GM12878 (cell line): ENCODE measurements at regions not wholly inside any gene's neighbourhood (a gene's known extent, or its start where the extent isn't known, plus 50 kb on each side); places are given as distances from the start of the nearest gene placed in this dataset.

Experiments
- ATAC-seq: fragments of 200-7000 bp; cut with Tn5 transposase; 3 replicates; pipeline ENCODE4 v1.9.1; 2020; ENCODE audit warnings: mild to moderate bottlenecking, moderate library complexity
- BruUV-seq: library from RNA; stranded (reverse); fragments of 400-500 nt; replicated peaks from 2 replicates; lab custom pipeline; 2021; lab: Mats Ljungman, UMichigan
- CTCF ChIA-PET: fragments of 300-600 bp; sonication (Branson Sonifier 250); formaldehyde crosslinking; extraction: SDS; loops from one replicate; lab custom pipeline; 2021; ENCODE audit warnings: inconsistent platforms; lab: Yijun Ruan, JAX
- POLR2A ChIA-PET: fragments of 350-600 bp; formaldehyde crosslinking; extraction: SDS; loops from one replicate; lab custom pipeline; 2021; ENCODE audit warnings: inconsistent platforms; lab: Charles Lee
- RAD21 ChIA-PET: fragments of 300-600 bp; sonication (Branson Sonifier 250); formaldehyde crosslinking; loops from one replicate; lab custom pipeline; 2023; ENCODE audit warnings: antibody characterized with exemption; ENCODE audit not compliant: unreplicated experiment; lab: Charles Lee
- SMC1A ChIA-PET: fragments of 300-600 bp; sonication (Branson Sonifier 250); formaldehyde crosslinking; loops from one replicate; lab custom pipeline; 2023; ENCODE audit not compliant: unreplicated experiment, uncharacterized antibody; lab: Charles Lee
- DNase-seq: peaks from one replicate; pipeline ENCODE4 v3.0.0-alpha.2; 2011; ENCODE audit warnings: low read depth, low spot score
- FAIRE-seq: peaks from 3 replicates; lab custom pipeline; 2011; peaks lifted over from hg19 to GRCh38; lab: Jason Lieb, UNC
- H2AFZ ChIP-seq: 2 replicates; pipeline ENCODE4 v1.6.0; 2011; ENCODE audit warnings: low read depth, low read length, control low read depth; ENCODE audit not compliant: control insufficient read depth
- H3K27ac ChIP-seq: 2 replicates; pipeline ENCODE4 v1.5.1; 2011; ENCODE audit warnings: control low read depth; ENCODE audit not compliant: control insufficient read depth, insufficient read depth
- H3K27me3 ChIP-seq, 2 experiments: replicated peaks in 1 of 2; 2 replicates each; pipeline versions ENCODE4 v1.6.0 to v1.6.1; 2011; ENCODE audit warnings: low read length in 1 of 2; ENCODE audit not compliant: control insufficient read depth in 2 of 2, insufficient read depth in 2 of 2
- H3K36me3 ChIP-seq, 2 experiments: 2 replicates each; pipeline ENCODE4 v1.5.1; 2011; ENCODE audit warnings: low read length in 1 of 2; ENCODE audit not compliant: control insufficient read depth in 2 of 2, insufficient read depth in 2 of 2
- H3K4me1 ChIP-seq: 2 replicates; pipeline ENCODE4 v1.6.1; 2011; ENCODE audit warnings: mild to moderate bottlenecking, low read length, moderate library complexity, mixed read lengths; ENCODE audit not compliant: control insufficient read depth, insufficient read depth
- H3K4me2 ChIP-seq: 2 replicates; pipeline ENCODE4 v1.6.0; 2011; ENCODE audit warnings: control low read depth; ENCODE audit not compliant: control insufficient read depth, insufficient read depth
- H3K4me3 ChIP-seq: fragments of 200-600 bp; sonication (generic); 2 replicates; pipeline ENCODE4 v1.5.1; 2016
- H3K79me2 ChIP-seq: 2 replicates; pipeline ENCODE4 v1.6.0; 2011; ENCODE audit warnings: low read length; ENCODE audit not compliant: control insufficient read depth, insufficient read depth
- H3K9ac ChIP-seq: 2 replicates; pipeline ENCODE4 v1.8.0; 2011; ENCODE audit warnings: low read length, control low read depth, mixed read lengths; ENCODE audit not compliant: control insufficient read depth, insufficient read depth
- H3K9me3 ChIP-seq: replicated peaks from 3 replicates; pipeline ENCODE4 v1.5.1; 2011; ENCODE audit warnings: mild to moderate bottlenecking, low read length; ENCODE audit not compliant: control insufficient read depth, insufficient read depth
- H4K20me1 ChIP-seq: 2 replicates; pipeline ENCODE4 v1.6.0; 2011; ENCODE audit not compliant: control insufficient read depth, insufficient read depth
- ATF7 ChIP-seq: fragments of 450-650 bp; IDR thresholded peaks from 2 replicates; pipeline ENCODE4 v1.6.1; 2016; ENCODE audit warnings: low read depth, mild to moderate bottlenecking
- BCL3 ChIP-seq: IDR thresholded peaks from 2 replicates; pipeline ENCODE4 v1.6.1; 2011; ENCODE audit warnings: borderline replicate concordance, low read depth, mild to moderate bottlenecking, moderate library complexity, low read length; ENCODE audit not compliant: insufficient read depth, poor library complexity, severe bottlenecking
- BRCA1 ChIP-seq: IDR thresholded peaks from 2 replicates; pipeline ENCODE4 v1.6.1; 2011; ENCODE audit warnings: low read depth, low read length, improper control_type of control experiment
- DPF2 ChIP-seq: fragments of 450-650 bp; IDR thresholded peaks from 2 replicates; pipeline ENCODE4 v1.6.1; 2017; ENCODE audit warnings: mild to moderate bottlenecking
- HDAC2 ChIP-seq: fragments of 200-600 bp; sonication (generic); IDR thresholded peaks from 2 replicates; pipeline ENCODE4 v1.6.1; 2017
- HDGF ChIP-seq: fragments of 450-650 bp; IDR thresholded peaks from 2 replicates; pipeline ENCODE4 v1.6.1; 2016; ENCODE audit warnings: antibody characterized with exemption
- NBN ChIP-seq: fragments of 450-650 bp; IDR thresholded peaks from 2 replicates; pipeline ENCODE4 v1.6.1; 2016
- NFIC ChIP-seq: IDR thresholded peaks from 2 replicates; pipeline ENCODE4 v1.6.1; 2012; ENCODE audit warnings: low read depth, mild to moderate bottlenecking, inconsistent platforms, low read length, moderate library complexity
- NR2C2 ChIP-seq: IDR thresholded peaks from 2 replicates; pipeline ENCODE4 v1.6.1; 2011; ENCODE audit warnings: borderline replicate concordance, low read depth; ENCODE audit not compliant: control insufficient read depth, insufficient read length
- NR2F1 ChIP-seq: fragments of 450-650 bp; conservative IDR thresholded peaks from 2 replicates; pipeline ENCODE4 v1.6.1; 2017; ENCODE audit warnings: mild to moderate bottlenecking
- PML ChIP-seq: IDR thresholded peaks from 2 replicates; pipeline ENCODE4 v1.6.1; 2012; ENCODE audit warnings: low read length, inconsistent platforms
- POLR2AphosphoS5 ChIP-seq: IDR thresholded peaks from 2 replicates; pipeline ENCODE4 v1.6.1; 2011; ENCODE audit warnings: mild to moderate bottlenecking, low read length, inconsistent platforms
- TARDBP ChIP-seq: IDR thresholded peaks from 2 replicates; pipeline ENCODE4 v1.6.1; 2016; ENCODE audit warnings: borderline replicate concordance
- TCF12 ChIP-seq: IDR thresholded peaks from 2 replicates; pipeline ENCODE4 v1.6.1; 2011; ENCODE audit warnings: low read depth, mild to moderate bottlenecking, low read length
- YY1 ChIP-seq: IDR thresholded peaks from 2 replicates; pipeline ENCODE4 v1.6.1; 2011; ENCODE audit warnings: low read depth, mild to moderate bottlenecking, low read length
- ZNF217 ChIP-seq: fragments of 450-650 bp; IDR thresholded peaks from 2 replicates; pipeline ENCODE4 v1.6.1; 2017; ENCODE audit warnings: antibody characterized with exemption, mild to moderate bottlenecking
- ZNF24 ChIP-seq: fragments of 450-650 bp; IDR thresholded peaks from 2 replicates; pipeline ENCODE4 v1.6.1; 2017; ENCODE audit warnings: antibody characterized with exemption, mild to moderate bottlenecking
- WGBS: methylation state at CpG from one replicate; pipeline ENCODE4 v1.1.6; 2016; ENCODE audit warnings: low lambda C conversion rate; ENCODE audit not compliant: insufficient replicate concordance, insufficient coverage; ENCODE audit errors: missing lambda C conversion rate; 5-methylcytosine and 5-hydroxymethylcytosine counted together
- in situ Hi-C: fragments of 300-500 bp; cut with MboI; formaldehyde crosslinking; loops from 9 replicates; pipeline ENCODE4 v1.14.3; 2018; ENCODE audit warnings: mixed read lengths
- intact Hi-C: fragments of 100-400 bp; cut with micrococcal nuclease; formaldehyde crosslinking; loops from one replicate; pipeline ENCODE4 v1.14.2; 2022; ENCODE audit not compliant: unreplicated experiment
- TF ChIP-seq, protein P1 (sequence below), 3 experiments: IDR thresholded peaks in 2 of 3; conservative IDR thresholded peaks in 1 of 3; 2 replicates each; pipeline ENCODE4 v1.5.1; 2011; ENCODE audit warnings: low read depth in 3 of 3, low read length in 3 of 3, mild to moderate bottlenecking in 3 of 3, control low read depth in 2 of 3, moderate library complexity in 2 of 3, inconsistent platforms in 1 of 3, mixed read lengths in 1 of 3; ENCODE audit not compliant: control insufficient read depth in 2 of 3, insufficient read depth in 1 of 3; ENCODE audit errors: extremely low read depth in 1 of 3
- TF ChIP-seq, protein P2 (sequence below): IDR thresholded peaks from 2 replicates; pipeline ENCODE4 v1.6.1; 2012; ENCODE audit warnings: low read depth, low read length, improper control_type of control experiment
- TF ChIP-seq, protein P3 (sequence below): fragments of 450-650 bp; IDR thresholded peaks from 2 replicates; pipeline ENCODE4 v1.6.1; 2017; ENCODE audit warnings: mild to moderate bottlenecking, low read depth, inconsistent platforms; ENCODE audit not compliant: poor library complexity, severe bottlenecking

DNA sequence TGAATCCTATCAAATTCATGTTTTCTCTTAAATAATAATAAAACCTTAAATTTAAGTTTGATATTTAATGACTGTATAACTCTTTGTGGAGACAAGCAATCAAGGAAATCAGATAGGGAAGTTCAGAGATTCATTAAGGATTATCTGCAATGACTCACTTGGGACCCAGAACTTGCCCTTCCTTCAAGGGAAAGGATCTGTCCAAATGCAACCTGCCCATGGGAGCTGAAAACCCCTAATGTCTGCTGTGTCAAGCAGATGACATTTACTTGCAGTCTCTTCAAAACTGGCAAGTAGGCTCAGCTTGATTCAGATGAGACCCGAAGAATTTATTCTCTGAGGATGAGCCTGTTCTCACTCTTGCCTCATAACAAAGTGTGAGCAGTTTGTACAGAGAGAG lies 1577.6 kb downstream of the EFNA5 start:
- Histone ChIP-seq H3K4me3 (no peak overlapping the region), H3K4me1 (no peaks in the 10 kb centered on the region), H3K36me3 (no peaks in the 10 kb centered on the region), H3K79me2 (no peaks in the 10 kb centered on the region), H3K27me3 (no peaks in the 10 kb centered on the region), H3K9ac (no peak overlapping the region), H4K20me1 (no peaks in the 10 kb centered on the region), H3K4me2 (no peak overlapping the region), H2AFZ (no peak overlapping the region), H3K9me3 (no peaks in the 10 kb centered on the region), H3K27ac (no peak overlapping the region)
- POLR2A ChIA-PET: no interaction called here
- TF ChIP-seq, protein P1, sequence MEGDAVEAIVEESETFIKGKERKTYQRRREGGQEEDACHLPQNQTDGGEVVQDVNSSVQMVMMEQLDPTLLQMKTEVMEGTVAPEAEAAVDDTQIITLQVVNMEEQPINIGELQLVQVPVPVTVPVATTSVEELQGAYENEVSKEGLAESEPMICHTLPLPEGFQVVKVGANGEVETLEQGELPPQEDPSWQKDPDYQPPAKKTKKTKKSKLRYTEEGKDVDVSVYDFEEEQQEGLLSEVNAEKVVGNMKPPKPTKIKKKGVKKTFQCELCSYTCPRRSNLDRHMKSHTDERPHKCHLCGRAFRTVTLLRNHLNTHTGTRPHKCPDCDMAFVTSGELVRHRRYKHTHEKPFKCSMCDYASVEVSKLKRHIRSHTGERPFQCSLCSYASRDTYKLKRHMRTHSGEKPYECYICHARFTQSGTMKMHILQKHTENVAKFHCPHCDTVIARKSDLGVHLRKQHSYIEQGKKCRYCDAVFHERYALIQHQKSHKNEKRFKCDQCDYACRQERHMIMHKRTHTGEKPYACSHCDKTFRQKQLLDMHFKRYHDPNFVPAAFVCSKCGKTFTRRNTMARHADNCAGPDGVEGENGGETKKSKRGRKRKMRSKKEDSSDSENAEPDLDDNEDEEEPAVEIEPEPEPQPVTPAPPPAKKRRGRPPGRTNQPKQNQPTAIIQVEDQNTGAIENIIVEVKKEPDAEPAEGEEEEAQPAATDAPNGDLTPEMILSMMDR (IDR thresholded peaks at IDR 0.05 in 2 of 3, conservative IDR thresholded peaks at IDR 0.05 in 1 of 3; ENCODE audit: control insufficient read depth in 2 of 3, extremely low read depth in 1 of 3, insufficient read depth in 1 of 3, low read depth in 3 of 3, low read length in 3 of 3): no peak
- TF ChIP-seq NBN (no peak), ZNF24 (no peak), HDAC2 (no peak), NR2C2 (no peak), YY1 (no peak), HDGF (no peak), NFIC (no peak), BRCA1 (no peak), BCL3 (no peak), POLR2AphosphoS5 (no peak), ZNF217 (no peak), TCF12 (no peak), ATF7 (no peak), TARDBP (no peak), NR2F1 (no peak), PML (no peak), DPF2 (no peak)
- TF ChIP-seq, protein P2, sequence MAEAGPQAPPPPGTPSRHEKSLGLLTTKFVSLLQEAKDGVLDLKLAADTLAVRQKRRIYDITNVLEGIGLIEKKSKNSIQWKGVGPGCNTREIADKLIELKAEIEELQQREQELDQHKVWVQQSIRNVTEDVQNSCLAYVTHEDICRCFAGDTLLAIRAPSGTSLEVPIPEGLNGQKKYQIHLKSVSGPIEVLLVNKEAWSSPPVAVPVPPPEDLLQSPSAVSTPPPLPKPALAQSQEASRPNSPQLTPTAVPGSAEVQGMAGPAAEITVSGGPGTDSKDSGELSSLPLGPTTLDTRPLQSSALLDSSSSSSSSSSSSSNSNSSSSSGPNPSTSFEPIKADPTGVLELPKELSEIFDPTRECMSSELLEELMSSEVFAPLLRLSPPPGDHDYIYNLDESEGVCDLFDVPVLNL: no peak
- TF ChIP-seq, protein P3, sequence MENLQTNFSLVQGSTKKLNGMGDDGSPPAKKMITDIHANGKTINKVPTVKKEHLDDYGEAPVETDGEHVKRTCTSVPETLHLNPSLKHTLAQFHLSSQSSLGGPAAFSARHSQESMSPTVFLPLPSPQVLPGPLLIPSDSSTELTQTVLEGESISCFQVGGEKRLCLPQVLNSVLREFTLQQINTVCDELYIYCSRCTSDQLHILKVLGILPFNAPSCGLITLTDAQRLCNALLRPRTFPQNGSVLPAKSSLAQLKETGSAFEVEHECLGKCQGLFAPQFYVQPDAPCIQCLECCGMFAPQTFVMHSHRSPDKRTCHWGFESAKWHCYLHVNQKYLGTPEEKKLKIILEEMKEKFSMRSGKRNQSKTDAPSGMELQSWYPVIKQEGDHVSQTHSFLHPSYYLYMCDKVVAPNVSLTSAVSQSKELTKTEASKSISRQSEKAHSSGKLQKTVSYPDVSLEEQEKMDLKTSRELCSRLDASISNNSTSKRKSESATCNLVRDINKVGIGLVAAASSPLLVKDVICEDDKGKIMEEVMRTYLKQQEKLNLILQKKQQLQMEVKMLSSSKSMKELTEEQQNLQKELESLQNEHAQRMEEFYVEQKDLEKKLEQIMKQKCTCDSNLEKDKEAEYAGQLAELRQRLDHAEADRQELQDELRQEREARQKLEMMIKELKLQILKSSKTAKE: no peak
- SMC1A ChIA-PET: no interaction called here
- BruUV-seq: no TSS peak
- CTCF ChIA-PET: no interaction called here
- FAIRE-seq (no peak), DNase-seq (no peak), ATAC-seq (no peak)
- intact Hi-C loops: no loop called here
- in situ Hi-C loops: no loop called here
- RAD21 ChIA-PET: no interaction called here
- WGBS: 0% methylated on average over 1 of the region's 1 CpG
